ENCODE measurements at regions not wholly inside any gene's neighbourhood (a gene's known extent, or its start where the extent isn't known, plus 50 kb on each side); places are given as distances from the start of the nearest gene placed in this dataset.
"Not testable (repeated sequence)": the region's sequence is repeated elsewhere in the genome, so short reads cannot be mapped to it uniquely, and the experiment has no call there.

- no peak for DNase-seq (ENCODE audit: low spot score)
Measured at GRCh38 chr14:88064841-88065240, 59.9 kb downstream of the GPR65 start.

DNA sequence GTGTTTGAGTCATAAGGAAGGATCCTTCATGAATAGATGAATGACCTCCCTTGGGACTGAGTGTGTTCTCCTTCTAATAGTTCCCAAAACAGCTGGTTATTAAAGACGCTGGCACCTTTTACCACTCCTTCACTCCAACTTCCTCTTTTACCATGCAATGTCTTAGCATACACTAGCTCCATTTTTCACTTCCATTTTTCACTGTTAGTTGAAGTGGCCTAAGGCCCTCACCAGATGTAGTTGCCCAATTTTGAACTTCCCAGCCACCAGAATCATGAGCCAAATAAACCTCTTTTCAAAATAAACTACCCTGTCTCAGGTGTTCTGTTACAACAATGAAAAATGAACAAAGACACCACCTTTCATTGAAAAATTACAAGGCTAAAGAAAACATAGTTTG, 64.7 kb downstream of the GPR65 start:
- DNase-seq (ENCODE audit: low spot score), result no peak

- DNase-seq (ENCODE audit: low spot score), result no peak
Measured at GRCh38 chr14:88075269-88075981, 70.5 kb downstream of the GPR65 start.

GRCh38 chr14:88078525-88078924, 73.6 kb downstream of the GPR65 start:
- DNase-seq (ENCODE audit: low spot score), result no peak

DNA sequence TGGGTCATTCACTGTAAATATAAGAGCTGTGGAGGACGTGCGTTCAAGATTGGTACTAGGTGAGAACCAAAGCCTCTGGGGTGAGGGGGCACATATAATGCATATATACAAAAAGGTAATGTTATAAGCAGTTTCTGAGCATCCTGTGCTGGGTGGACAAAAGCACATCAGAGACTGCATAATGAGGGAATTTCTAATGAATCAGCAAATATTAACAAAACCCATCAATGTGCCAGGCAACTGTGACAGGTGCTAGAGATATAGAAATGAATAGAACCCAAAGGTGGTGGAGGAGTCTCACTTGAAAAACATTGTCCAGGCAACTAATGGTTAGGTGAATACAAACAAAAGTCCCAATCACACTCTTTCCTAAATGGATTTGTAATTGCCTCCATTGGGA, 74.7 kb downstream of the GPR65 start:
- no peak for DNase-seq (ENCODE audit: low spot score)

DNA sequence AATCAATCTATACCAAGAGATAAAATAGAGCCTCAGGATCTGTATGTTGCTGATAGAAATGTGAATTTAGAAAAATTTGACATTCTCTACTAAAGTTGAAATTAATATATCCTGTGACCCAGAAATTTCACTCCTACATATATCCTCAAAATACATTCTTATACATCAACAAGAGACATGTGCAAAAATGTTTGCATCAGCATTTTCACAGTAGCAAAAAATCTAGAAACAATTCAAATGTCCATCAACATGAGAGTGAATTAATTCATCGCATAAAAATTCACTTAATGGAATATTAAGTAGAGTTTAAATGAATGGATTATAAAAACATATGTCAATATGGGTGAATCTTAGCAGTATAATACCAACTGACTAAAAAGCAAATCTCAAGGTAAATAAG, 80.8 kb downstream of the GPR65 start:
- DNase-seq (ENCODE audit: low spot score), result no peak

DNA sequence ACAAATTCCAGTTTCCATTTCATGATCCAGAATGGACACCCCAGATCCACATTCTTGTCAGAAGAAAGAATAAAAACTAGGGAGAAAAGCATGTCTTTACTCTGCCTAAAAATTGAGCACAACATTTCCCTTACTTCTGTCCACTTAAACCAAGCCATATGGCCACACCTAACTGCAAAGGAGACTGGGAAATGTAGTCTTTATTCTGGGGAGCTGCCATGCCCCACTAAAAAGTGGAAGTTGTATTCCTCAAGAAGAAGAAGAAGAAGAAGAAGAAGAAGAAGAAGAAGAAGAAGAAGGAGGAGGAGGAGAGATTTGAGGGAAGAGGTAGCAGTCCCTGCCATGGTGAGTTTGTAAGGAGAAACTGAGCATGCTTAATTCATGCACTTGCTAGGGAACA, 84.5 kb downstream of the GPR65 start:
- DNase-seq (ENCODE audit: low spot score), result no peak

DNA sequence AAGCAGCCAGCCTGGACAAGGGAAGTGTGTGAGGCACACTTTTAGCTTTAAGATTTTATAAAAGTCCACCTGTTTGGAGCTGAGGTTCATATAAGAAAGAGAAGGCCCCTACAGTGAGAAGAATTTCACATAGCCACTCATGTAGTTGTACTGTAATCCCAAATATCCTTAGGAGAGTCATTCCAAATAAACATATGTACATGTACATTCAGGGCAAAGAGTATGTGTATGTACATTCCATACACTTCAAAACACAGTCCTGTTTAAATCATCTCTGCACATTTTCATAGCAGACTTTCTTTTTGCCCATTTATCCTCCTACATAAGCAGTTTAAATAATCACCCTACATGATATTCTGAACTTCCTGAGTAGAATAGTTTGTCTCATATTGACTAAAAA, 87.6 kb downstream of the GPR65 start:
- no peak for DNase-seq (ENCODE audit: low spot score)

DNA sequence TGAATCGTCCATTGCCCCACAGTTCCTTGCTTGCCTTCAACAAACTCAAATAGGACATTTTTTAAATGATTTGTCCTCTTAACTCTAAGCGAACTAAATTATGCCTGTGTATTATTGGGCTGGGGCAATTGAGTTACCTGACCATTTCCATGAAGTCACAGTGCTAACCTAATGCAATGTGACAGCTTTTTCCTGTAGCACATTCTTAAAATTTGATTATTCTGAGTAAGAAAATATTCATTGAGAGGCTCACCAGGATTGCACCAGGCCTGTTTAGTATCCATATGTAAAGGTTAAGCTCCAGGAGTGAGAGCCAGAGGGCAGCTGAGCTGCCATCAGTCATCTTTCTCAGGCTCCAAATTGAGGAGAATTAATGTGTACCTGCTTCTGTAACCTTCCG, 90.9 kb downstream of the GPR65 start:
- no peak for DNase-seq (ENCODE audit: low spot score)

DNA sequence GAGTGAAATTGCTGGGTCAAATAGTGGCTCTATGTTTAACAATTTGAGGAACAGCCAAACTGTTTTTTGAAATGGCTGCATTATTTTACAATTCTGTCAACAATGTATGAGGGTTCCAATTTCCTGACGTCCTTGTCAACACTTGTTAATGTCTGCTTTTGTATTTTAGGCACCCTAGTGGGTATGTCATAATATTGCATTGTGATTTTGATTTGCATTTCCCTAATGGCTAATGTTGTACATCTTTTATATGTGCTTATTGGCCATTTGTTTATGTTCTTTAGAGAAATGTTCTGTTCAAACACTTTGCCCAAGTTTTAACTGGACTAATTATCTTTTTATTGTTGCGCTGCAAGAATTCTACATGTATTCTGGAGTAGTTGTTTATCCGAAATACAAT, 93.2 kb downstream of the GPR65 start:
- DNase-seq (ENCODE audit: low spot score), result no peak

- DNase-seq (ENCODE audit: low spot score), result no peak
Measured at GRCh38 chr14:88104710-88105109, 99.8 kb downstream of the GPR65 start.

DNA sequence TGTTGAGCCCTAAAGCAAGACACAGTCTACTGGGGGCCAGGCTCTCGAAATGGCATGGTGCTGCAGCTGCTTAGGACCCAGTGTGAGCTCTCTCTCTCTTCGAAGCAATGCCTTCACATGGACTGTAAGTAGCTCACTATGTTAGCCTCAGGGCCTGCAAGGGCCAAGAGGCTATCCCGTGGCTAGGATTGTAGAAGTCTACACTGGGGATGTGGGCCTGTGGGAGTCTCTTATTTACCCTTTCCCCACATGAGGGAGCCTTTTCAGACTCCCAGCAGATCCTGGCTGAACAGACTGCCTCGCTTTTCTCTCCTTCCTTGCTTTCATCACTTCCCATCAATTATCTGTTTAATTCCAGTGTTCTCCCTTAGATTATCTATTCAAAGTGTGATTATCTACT, 101.4 kb downstream of the GPR65 start:
- no peak for DNase-seq (ENCODE audit: low spot score)

DNA sequence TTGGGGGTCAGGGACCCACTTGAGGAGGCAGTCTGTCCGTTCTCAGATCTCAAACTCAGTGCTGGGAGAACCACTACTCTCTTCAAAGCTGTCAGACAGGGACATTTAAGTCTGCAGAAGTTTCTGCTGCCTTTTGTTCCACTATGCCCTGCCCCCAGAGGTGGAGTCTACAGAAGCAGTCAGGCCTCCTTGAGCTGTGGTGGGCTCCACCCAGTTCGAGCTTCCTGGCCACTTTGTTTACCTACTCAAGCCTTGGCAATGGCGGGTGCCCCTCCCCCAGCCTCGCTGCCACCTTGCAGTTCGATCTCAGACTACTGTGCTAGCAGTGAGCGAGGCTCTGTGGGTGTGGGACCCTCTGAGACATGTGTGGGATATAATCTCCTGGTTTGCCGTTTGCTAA, 122.7 kb downstream of the GPR65 start:
- DNase-seq (ENCODE audit: low spot score), result not testable (repeated sequence)

DNA sequence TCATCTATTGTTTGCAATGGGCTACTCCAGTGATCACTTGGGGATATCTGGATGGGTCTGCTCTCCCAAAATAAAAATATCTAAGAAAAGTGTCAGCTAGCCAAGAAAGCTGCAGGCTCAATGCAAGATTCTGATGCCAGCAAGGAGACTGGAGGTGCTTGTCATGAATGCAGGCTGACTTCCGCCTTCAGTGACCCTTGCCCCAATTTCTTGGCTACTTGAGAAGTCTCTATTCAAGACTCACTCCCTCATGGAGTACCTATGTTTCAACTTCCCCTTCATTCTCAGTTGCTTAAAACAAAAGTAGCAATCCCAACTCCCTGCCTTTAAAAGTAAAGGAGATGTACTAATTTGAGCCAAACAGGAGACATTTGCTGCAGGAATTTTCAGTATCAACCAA, 123.9 kb downstream of the GPR65 start:
- no peak for DNase-seq (ENCODE audit: low spot score)

DNA sequence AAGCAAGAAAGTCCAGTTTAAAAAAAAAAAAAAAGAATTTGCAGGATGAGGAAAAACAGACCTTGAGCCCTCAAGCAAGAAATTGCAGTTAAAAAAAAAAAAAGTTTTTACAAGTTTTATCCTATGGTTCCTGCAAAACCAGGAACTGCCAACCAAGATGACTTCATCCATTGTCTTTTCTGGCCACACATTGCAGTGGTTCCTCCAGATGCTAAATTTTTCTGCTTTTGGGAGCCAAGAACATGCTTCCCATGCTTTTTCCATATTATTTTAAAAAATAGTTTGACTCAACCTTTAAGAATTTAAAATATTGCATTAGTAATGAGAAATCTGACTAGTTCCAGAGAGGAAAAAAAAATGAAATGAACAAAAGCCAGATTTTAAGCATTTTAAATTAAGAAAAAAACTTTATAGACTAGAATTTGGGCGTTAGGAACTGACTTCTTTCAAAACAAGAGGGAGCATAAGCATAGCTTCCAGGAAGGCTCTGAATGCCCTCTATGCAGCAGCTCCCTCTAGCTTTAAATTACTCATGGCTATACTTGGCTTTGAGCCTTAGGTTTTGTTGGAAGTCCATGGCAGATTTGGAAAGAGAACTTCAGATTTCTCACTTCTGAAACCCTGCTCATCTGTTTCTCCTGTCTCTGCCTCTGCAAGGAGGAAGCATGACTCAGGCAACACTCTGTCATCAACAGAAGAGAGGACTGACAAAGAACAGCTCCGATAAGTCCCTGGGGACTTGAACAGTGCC, 124.5 kb downstream of the GPR65 start:
- peak; percentile 38 for DNase-seq (ENCODE audit: low spot score)

DNA sequence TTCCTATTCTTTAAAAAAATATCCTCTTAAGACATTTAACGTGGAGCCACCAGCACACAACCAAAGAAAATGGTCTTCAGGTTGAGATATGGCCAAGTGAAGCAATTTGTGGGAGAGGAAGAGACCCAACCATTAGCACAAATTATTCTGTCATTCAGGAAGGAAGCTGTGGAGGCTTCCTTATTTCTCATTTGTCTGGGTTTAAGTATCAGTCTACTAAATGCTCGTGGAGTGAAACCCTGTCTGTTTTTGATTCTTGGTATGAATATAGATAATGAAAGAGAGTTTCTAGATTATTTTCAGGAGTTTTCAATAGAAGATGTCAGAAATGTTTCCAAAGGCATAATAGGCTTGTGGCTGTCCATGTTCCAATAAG, 125.1 kb downstream of the GPR65 start:
- DNase-seq (ENCODE audit: low spot score), result no peak

Measured in globus pallidus (tissue), 1 donor.